Activated effector memory CD4-positive, alpha-beta T cell treated with Interleukin-2 at 50 U/mL for 16 hours (primary cell): ENCODE measurements at regions not wholly inside any gene's neighbourhood (a gene's known extent, or its start where the extent isn't known, plus 50 kb on each side); places are given as distances from the start of the nearest gene placed in this dataset.

ENCODE experiments used
- DNase-seq: peaks from one replicate; pipeline ENCODE4 v3.0.0-alpha.2; 2020

GRCh38 chr11:116276051-116277044 lies 496.4 kb downstream of the BUD13 start:
- DNase-seq: peak; percentile 47

GRCh38 chr11:116275635-116276034 lies 497.2 kb downstream of the BUD13 start:
- DNase-seq: no peak

- DNase-seq: no peak
Observed at GRCh38 chr11:116274521-116274920, 498.3 kb downstream of the BUD13 start.

- no peak for DNase-seq
Observed at GRCh38 chr11:116272181-116272789, 500.5 kb downstream of the BUD13 start.

- DNase-seq: no peak
Observed at GRCh38 chr11:116271479-116271878, 501.3 kb downstream of the BUD13 start.

GRCh38 chr11:116267146-116267545 lies 505.6 kb downstream of the BUD13 start:
- DNase-seq: no peak

- no peak for DNase-seq
Observed at GRCh38 chr11:116263770-116264169, 509.0 kb downstream of the BUD13 start.

- DNase-seq: no peak
Observed at GRCh38 chr11:116263019-116263418, 509.8 kb downstream of the BUD13 start.

GRCh38 chr11:116262370-116262769 lies 510.4 kb downstream of the BUD13 start:
- no peak for DNase-seq

- DNase-seq: no peak
Observed at GRCh38 chr11:116261606-116262005, 511.2 kb downstream of the BUD13 start.

- no peak for DNase-seq
Observed at GRCh38 chr11:116258821-116259220, 514.0 kb downstream of the BUD13 start.

- DNase-seq: no peak
Observed at GRCh38 chr11:116257883-116258282, 514.9 kb downstream of the BUD13 start.

- no peak for DNase-seq
Observed at GRCh38 chr11:116257092-116257491, 515.7 kb downstream of the BUD13 start.

- no peak for DNase-seq
Observed at GRCh38 chr11:116256215-116256614, 516.6 kb downstream of the BUD13 start.

- no peak for DNase-seq
Observed at GRCh38 chr11:116255321-116255953, 517.4 kb downstream of the BUD13 start.

- no peak for DNase-seq
Observed at GRCh38 chr11:116250155-116250554, 522.6 kb downstream of the BUD13 start.

- no peak for DNase-seq
Observed at GRCh38 chr11:116249561-116249960, 523.2 kb downstream of the BUD13 start.

GRCh38 chr11:116244889-116245288 lies 527.9 kb downstream of the BUD13 start:
- no peak for DNase-seq

- DNase-seq: no peak
Observed at GRCh38 chr11:116244439-116244838, 528.3 kb downstream of the BUD13 start.

- DNase-seq: no peak
Observed at GRCh38 chr11:116243991-116244390, 528.8 kb downstream of the BUD13 start.

- no peak for DNase-seq
Observed at GRCh38 chr11:116242006-116242405, 530.8 kb downstream of the BUD13 start.

GRCh38 chr11:116240710-116241109 lies 532.1 kb downstream of the BUD13 start:
- DNase-seq: no peak

GRCh38 chr11:116239247-116239646 lies 533.5 kb downstream of the BUD13 start:
- DNase-seq: no peak
